ENCODE measurements at regions not wholly inside any gene's neighbourhood (a gene's known extent, or its start where the extent isn't known, plus 50 kb on each side); places are given as distances from the start of the nearest gene placed in this dataset.

- no peak for TF ChIP-seq CTCF (IDR thresholded peaks at IDR 0.05; ENCODE audit: insufficient read depth, low read length, missing control alignments)
- no peak for DNase-seq (ENCODE audit: low read depth, low spot score)
- ChIA-PET CTCF (no interaction called here), POLR2A (no interaction called here)
- H3K4me3 ChIP-seq (ENCODE audit: low read depth, low read length), result no peak overlapping the region
Observed at GRCh38 chr18:72324677-72325076, 219.5 kb downstream of the CBLN2 start.

GRCh38 chr18:72316497-72316896, 227.6 kb downstream of the CBLN2 start:
- ChIA-PET POLR2A (no interaction called here), CTCF (no interaction called here)
- H3K4me3 ChIP-seq (ENCODE audit: low read depth, low read length), result no peak overlapping the region
- no peak for DNase-seq (ENCODE audit: low read depth, low spot score)
- no peak for TF ChIP-seq CTCF (IDR thresholded peaks at IDR 0.05; ENCODE audit: insufficient read depth, low read length, missing control alignments)

- H3K4me3 ChIP-seq (ENCODE audit: low read depth, low read length), result no peak overlapping the region
- POLR2A ChIA-PET, result no interaction called here
- no peak for TF ChIP-seq CTCF (IDR thresholded peaks at IDR 0.05; ENCODE audit: insufficient read depth, low read length, missing control alignments)
- no peak for DNase-seq (ENCODE audit: low read depth, low spot score)
- CTCF ChIA-PET, result no interaction called here
Observed at GRCh38 chr18:72283148-72283925, 260.8 kb downstream of the CBLN2 start.

GRCh38 chr18:72273025-72273424, 271.1 kb downstream of the CBLN2 start:
- POLR2A ChIA-PET, result no interaction called here

GRCh38 chr18:72261590-72261989, 282.6 kb downstream of the CBLN2 start:
- ChIA-PET POLR2A (no interaction called here), CTCF (no interaction called here)
- H3K4me3 ChIP-seq (ENCODE audit: low read depth, low read length), result no peak overlapping the region
- DNase-seq (ENCODE audit: low read depth, low spot score), result no peak
- TF ChIP-seq CTCF (IDR thresholded peaks at IDR 0.05; ENCODE audit: insufficient read depth, low read length, missing control alignments), result no peak

More at GRCh38 chr18:72273025-72273424, 271.1 kb downstream of the CBLN2 start:
- CTCF ChIA-PET, result no interaction called here
- no peak for DNase-seq (ENCODE audit: low read depth, low spot score)
- TF ChIP-seq CTCF (IDR thresholded peaks at IDR 0.05; ENCODE audit: insufficient read depth, low read length, missing control alignments), result no peak
- no peak overlapping the region for H3K4me3 ChIP-seq (ENCODE audit: low read depth, low read length)

GRCh38 chr18:72246076-72246475, 298.1 kb downstream of the CBLN2 start:
- TF ChIP-seq CTCF (IDR thresholded peaks at IDR 0.05; ENCODE audit: insufficient read depth, low read length, missing control alignments), result no peak
- DNase-seq (ENCODE audit: low read depth, low spot score), result no peak
- H3K4me3 ChIP-seq (ENCODE audit: low read depth, low read length), result no peak overlapping the region
- ChIA-PET POLR2A (no interaction called here), CTCF (no interaction called here)

All from AG04449 (cell line).